GM18861 (cell line): ENCODE measurements at regions not wholly inside any gene's neighbourhood (a gene's known extent, or its start where the extent isn't known, plus 50 kb on each side); places are given as distances from the start of the nearest gene placed in this dataset.

ENCODE experiments used
- ATAC-seq: cut with Tn5 transposase; IDR thresholded peaks from one replicate; pipeline ENCODE4 v1.9.1; 2021; ENCODE audit not compliant: unreplicated experiment

DNA sequence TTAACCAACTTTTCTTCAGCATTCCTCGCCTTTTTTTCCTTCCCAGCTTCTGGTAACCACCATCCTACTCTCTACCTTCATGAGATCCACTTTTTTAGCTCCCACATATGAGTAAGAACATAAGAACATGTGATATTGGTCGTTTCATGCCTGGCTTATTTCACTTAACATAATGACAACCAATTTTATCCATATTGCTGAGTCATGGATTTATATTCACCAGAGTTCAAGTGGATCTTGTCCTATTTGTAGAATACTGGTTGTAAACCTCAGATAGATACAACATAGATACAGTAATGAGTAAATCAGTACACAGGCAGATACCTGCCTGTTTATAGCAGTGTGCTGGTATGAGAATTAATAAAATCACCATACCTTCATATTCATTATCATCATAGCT, 412.0 kb upstream of the RBMS3 start:
- no peak for ATAC-seq

DNA sequence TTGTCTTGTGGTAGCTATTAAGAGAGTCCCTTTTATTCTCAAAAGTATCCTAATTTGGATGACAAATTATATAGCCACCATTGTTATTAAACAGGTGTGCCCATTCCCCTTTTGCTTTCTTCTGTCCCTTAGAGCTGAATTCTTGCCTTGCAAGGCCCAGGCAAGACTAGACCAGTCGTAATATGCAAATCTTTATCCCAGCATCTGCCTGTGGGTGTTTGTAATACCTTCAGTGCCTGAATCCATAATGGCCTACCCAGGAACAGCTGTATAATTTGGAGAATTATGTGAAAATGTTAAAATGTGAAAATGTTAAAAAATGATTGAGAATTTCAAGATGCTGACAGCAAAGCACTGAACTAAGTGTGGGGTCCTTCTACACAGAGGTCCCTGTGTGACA, 403.0 kb upstream of the RBMS3 start:
- ATAC-seq: no peak

DNA sequence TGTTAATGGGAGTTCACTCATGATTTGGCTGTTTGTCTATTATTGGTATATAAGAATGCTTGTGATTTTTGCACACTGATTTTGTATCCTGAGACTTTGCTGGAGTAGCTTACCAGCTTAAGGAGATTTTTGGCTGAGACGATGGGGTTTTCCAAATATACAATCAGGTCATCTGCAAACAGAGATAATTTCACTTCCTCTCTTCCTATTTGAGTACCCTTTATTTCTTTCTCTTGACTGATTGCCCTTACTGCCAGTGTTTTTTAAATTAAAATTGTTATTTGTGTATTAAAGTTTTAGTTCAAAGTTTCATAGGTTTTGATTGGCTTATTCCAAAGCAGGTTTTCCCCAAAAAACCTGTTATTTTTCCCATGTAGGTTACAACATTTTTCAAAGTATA, 390.5 kb upstream of the RBMS3 start:
- no peak for ATAC-seq

DNA sequence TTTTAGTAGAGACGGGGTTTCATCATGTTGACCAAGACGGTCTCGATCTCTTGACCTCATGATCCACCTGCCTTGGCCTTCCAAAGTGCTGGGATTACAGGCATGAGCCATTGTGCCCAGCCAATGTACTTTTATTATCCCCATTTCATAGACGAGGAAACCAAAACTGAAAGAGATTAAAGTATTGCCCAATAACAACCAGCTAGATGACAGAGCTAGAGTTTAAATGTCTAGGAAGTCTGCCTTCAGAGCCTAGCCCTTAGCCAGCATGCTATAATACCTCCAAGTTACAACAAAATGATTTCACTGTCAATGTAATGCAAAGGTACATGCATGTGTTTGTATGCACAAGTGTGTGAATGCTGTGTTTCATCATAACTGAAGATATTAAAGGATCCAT, 389.4 kb upstream of the RBMS3 start:
- ATAC-seq: no peak

DNA sequence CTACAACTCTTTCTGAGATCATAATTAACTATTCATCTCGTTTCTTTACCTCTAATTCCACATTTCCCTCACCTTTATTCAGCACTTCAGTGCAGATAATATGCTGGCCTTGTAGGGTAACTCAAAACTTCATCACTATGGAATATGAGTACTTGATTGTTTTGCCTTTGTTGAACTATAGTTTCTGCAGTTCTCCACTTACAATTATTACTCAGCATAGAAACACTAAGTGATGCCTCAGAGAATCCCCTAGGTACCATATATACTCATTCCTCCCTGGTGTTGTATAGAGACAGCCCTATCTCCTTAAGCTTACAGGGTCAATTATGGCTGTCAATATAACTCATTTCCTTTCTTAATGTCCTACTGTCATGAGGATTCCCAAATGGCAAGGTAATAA, 380.6 kb upstream of the RBMS3 start:
- no peak for ATAC-seq

DNA sequence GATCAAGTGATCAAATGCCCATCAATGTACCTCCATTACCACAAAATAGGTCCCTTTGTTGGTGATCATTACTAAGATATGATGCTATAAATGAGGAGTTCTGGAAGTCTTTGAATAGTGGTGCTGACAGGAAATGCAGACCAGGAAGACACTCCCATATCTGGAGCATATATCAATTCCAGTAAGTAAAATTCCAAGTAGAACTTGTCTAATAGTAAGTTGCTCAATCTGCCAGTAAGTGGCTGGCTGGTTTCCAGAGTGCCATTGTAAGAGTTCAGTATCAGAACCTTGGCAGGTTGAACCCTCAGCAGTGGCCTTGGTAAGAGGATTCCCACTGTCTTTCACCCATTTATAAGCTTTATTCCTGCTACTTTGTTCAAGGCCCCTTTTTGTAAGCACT, 379.9 kb upstream of the RBMS3 start:
- ATAC-seq: no peak

DNA sequence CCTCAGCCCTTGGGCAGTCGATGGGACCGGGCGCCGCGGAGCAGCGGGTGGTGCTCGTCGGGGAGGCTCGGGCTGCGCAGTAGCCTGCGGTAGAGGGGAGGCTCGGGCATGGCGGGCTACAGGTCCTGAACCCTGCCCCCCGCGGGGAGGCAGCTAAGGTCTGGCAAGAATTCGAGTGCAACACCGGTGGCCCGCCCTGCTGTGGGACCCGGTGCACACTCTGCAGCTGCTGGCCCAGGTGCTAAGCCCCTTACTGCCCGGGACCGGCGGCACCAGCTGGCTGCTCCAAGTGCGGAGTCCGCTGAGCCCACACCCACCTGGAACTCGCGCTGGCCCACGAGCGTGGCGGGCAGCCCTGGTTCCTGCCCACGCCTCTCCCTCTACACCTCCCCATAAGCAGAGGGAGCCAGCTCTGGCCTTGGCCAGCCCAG, 377.7 kb upstream of the RBMS3 start:
- no peak for ATAC-seq

DNA sequence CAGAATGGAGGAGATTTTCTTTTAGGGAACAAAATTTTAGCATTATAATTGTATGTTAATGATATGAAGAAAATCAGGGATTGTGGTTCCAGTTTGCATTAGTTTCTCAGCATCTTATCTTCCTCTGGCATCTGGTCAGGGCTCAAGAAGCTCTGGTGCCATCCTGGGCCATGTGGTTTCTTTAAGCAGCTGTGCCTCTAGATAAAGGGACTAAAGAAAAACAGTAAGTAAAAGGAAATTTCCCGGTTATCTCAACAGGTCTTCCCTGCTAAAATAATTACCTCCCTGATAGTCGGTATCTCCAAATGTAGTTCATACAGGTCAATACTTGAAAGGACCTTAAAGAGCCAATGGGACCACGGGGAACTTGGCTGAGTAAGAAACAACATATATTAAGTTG, 375.1 kb upstream of the RBMS3 start:
- ATAC-seq: no peak

DNA sequence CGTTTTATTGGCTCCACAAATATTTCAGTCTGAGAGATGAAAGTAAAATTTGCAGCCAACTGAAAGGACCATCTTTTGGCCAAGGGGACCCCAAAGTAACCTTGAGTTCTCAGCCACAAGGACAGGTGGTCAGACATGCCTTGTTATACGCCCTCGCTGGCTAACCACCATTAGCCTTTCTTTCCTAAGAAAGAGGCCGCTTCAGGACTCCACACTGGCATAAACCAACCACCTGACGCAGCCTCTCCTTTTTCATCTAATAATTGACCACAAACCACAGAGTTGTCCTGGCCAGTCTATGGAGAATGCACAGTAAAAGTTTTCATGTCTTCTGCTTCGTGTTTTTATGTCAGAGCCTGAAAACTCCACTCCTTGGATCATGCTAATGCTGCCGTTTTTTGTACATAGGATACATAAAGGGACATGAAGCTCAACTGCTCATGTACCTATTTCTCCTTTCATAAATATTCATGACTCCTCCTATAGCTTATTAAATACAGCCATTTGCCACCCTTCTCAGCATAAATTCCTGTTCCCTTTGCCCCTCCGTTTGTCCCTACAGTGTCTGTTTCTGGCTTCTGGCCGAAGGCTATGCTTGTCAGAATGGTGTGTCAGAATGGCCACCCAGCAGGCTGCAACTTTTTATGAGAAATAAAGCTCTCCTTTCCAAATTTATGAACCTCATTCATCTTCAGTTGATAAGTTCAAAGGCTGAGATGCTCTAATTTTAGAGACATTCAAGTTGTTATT, 374.1 kb upstream of the RBMS3 start:
- no peak for ATAC-seq

DNA sequence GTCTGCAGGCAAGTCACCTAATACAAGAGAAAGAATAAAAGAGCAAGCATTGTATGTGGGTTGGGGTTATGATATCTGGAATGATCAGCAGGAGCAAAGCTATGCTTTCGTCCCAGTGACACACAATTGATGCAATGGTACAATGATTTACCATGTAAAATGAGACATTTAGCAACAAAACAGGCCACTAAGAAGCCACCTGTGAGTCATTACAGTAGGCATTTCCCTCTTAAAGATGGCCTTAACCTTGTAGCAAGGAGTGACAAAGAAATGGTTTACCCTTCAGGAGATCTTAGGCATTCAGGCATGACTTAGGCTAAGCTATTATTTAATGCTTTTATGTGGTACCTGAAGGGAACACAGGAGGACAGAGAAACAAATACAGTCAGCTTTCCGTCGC, 373.3 kb upstream of the RBMS3 start:
- no peak for ATAC-seq

DNA sequence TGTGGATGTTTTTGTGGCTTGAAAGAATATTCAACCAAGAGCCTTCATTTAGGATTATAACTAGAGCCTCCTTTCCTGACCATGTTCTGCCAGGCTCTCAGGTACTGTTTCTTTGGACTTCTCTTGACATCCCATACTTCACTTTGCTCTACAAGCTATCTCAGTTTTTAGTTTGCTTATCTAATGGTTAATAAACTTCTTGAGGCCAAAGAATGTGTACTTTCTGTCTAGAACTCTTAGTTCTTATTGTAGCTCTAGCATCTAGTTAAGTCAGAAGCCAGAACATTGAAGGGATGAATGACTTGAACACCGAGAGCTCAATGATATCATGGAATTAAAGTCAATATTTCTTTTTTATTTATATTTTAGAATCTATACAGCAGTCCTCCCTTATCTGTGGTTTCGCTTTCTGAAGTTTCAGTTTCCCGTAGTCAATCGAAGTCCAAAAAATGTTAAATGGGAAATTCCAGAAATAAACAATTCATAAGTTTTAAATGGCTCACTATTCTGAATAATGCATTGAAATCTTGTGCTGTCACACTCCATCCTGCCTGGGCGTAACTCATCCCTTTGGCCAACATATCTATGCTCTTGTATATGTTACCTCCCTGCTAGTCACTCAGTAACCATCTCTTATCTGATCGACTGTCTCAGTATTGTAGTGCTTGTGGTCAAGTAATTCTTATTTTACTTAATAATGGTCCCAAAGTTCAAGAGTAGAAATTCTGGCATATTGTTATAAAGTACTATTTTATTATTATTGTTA, 368.6 kb upstream of the RBMS3 start:
- ATAC-seq: no peak

DNA sequence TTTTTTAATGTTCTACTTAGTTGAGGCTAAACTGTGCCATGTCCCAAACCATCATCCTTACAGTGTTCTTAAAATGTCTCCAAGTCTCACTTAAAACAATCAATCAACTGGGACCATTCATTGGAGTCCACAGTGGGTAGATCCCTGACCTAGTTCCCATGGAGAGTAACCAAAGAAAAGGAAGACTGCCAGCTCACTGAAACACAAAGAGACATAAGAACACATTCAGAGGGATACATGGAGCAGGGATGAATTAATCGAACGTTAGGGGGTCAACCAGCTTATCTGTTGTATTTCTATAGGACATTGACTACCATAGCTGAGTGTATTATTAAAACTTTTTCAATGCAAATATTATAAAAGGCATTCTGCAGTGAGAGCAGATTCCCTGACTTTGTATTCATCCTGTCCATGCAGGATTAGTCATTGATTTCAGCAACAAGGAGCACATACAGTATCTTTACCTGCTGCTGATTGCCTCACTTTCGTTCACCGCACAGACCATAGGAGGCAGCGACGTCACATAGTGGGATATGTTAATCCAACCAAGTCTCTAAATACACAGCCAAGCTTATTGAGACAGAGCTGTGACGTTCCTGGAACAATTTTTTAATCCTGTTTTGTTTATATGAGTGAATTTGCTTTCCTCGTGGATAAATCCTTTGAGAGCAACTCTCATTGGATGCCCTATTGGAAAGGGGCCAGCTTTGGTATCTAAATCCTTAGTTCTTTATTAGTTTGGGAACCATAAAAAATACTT, 364.9 kb upstream of the RBMS3 start:
- no peak for ATAC-seq

DNA sequence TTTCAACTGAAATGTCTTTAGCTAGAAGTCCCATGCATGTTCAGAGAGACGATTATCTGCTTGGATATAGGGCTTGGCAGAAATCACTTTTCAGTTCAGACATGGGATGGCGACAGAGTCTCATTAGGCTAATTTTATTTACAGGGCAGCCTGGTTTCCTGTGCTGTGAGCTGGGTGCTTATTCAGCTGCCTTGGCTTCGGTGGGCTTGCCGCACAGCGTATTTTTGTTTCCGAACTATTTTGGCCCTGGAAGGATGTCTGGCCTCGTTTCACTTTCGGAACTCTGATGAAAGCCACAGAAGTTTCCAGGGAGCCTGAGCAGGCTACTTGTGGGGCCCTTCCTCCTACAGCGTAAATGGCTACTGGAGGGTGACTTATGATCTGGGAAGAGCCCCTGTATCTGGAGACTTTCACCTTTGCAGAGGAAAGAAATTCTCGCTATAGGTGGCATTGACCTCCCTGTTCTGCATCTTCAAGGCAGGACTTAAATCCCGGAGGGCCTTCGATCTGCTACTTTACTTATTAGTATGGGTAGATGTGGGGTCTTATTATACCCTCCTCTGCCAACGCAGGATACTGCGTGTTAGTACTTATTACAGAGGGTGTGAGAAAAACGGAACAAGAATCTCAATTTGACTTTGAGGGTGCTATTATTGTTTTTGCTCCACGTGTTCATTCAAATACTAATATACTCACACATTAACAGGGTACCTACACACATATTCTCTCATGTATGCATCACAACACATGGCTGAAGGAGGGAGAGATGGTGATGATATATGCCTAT, 364.0 kb upstream of the RBMS3 start:
- peak; percentile 88 for ATAC-seq

DNA sequence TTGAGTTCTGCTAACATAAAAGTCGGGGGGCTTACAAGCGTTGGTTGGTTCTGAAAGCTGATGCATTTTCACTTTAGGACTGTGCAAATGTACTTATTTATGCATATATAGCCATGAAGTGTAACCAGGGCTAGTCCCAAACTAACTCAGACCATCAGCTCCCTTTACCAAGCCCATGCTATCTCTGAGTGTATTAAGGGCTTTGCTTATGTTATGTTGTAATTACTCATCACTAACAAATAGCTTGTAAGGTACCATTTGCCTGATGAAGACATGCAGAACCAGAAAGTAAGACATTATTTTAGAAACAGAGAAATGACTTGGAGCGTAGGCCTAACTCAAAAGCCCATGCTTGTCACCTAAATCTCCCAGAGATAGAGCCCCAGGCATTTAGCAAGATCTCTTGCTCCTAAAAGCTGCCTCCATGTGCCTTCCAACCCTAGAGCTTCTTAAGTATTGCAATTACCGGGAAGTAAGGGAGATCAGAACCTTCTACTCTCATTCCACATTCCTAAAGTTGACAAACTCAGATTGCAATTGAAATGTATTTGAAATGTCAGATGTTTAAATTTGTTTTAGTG, 362.9 kb upstream of the RBMS3 start:
- ATAC-seq: no peak

DNA sequence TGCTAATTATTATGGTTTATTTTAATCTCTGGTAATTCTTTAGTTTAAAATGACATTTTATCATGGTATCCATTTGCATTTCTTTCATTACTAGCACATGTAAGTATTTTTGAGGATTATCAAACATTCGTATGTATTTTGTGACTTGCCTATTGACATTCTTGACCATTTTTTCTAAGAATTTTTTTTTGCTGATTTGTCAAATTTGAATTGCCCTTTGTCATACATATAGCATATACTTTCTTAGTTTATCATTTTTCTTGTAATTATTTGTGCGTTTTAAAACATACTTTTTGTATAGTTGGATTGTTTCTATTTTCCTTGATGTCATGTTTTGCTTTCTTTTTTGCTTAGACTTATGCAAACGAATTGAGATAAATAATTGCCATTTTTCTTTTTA, 358.5 kb upstream of the RBMS3 start:
- ATAC-seq: no peak

DNA sequence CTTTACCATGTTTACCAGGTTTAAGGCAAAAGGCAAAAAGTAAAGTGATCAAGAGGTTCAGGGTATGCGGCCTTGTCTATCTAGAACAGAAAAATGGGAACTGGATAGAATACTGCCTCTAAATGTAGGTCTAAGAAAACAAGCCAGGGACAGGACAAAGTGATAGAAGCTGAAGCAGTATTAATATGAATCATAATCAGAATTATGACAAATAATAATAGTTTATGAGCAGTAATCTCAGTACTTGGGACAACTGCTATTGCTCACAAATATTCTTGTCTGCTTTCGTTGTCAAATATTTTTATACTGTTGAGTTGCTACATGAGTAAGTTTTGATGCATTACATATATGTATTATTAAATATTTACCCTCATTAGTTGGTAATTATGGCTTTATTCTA, 356.9 kb upstream of the RBMS3 start:
- no peak for ATAC-seq

DNA sequence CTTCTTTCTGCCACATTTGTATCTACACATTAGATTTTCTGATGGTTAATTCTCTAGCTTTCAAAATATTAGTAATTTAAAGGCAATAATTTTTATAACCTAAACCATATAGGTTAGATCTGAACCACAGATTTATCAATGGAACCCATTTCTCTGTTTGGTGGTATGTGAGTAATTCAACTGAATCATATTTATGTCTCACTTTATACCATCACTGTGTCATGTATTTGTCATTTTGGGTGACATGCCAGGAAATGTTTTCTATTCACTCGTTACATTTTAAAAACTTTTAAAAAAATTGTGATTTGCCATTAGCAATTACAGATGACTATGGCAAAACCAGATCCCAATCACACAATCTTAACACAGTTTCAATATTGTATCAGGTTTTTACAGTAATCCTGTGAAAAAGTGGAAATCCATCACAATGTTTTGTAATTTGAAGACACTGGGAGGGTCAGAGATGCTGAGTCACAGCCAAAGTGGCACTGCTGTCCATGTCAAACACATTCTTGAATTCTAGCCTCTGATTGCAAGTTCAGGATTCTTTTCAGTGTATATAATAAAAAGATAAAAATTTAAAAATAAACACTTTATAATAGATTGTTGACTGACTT, 356.0 kb upstream of the RBMS3 start:
- ATAC-seq: no peak

DNA sequence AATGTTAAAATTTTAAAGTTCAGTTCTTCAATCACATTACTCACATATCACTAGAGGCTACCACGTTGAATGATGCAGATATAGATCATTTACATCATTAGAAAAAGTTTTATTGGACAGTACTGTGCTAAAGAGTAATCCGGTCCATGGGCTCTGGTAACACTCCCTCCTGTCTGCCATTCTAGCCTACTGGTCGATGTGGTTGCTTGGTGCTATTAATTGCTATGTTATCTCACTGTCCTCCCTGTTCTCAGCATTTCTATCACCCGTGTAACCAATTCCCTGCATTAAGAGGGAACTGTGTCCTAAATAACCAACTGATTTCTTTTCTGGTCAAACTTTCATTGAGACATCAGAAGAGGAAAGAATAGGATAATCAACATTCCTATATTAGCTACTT, 347.5 kb upstream of the RBMS3 start:
- ATAC-seq: no peak

DNA sequence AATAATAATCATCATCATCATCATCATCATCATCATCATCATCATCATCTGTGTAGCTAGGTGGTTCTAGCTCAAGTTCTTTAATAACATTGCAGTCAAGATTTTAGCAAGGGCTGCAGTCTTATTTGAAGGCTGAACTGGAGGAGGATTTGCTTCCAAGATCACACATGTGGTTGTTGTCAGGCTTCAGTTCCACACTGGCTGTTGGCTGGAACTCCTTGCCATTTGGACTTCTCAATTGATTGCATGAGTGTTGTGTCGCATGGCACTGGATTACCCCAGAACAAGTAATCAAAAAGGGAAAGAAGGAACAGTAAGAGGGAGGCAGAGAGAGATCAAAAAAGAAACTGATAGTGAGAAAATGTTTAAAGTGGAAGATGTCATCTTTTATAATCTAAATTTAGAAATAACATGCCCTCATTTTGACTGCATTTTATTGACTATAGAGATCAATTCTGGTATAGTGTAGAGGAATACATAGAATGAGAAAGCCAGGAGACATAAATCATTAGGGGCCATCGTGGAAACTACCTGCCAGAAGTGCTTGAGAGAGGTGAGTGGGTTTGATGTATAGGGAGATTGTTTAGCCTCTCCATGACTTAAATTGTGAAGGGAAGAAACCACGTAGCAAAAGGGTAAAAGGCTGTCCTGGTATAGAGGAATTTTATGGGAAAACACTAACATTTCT, 346.6 kb upstream of the RBMS3 start:
- ATAC-seq: no peak

DNA sequence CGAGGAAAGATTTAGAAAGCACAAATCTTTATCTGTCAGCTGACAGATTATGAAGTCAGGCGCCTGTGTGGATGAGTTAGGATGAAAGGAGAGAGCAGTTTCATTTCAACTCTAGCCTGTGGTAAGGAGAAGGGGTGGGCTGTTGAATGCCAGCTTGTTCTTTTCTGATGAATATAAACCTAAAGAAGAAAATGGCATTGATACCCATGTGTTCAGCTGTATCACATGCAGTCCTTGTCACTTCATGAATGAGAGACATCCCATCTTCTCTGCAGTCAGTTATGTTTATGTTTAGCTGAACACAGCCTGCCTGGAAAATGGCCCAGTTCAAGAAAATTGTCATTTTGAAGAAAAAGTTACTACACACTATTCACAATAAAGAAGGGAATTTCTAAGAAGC, 345.7 kb upstream of the RBMS3 start:
- ATAC-seq: no peak
